HEK293 (cell line): ENCODE measurements at regions not wholly inside any gene's neighbourhood (a gene's known extent, or its start where the extent isn't known, plus 50 kb on each side); places are given as distances from the start of the nearest gene placed in this dataset.
A peak's percentile ranks its signal among the peaks of the same experiment; 100 is the strongest.

Experiments
- CTCF ChIP-seq: fragments of 450-650 bp; formaldehyde crosslinking; IDR thresholded peaks from 2 replicates; pipeline ENCODE4 v1.5.1; 2016; ENCODE audit warnings: missing biosample characterization, missing genetic modification characterization
- GLI4 ChIP-seq: fragments of 450-650 bp; formaldehyde crosslinking; IDR thresholded peaks from 2 replicates; pipeline ENCODE4 v1.5.1; 2016; ENCODE audit warnings: missing biosample characterization, missing genetic modification characterization
- GLIS1 ChIP-seq: fragments of 450-650 bp; formaldehyde crosslinking; IDR thresholded peaks from 2 replicates; pipeline ENCODE4 v1.5.1; 2016; ENCODE audit warnings: missing biosample characterization, missing genetic modification characterization
- ZNF155 ChIP-seq: fragments of 450-650 bp; formaldehyde crosslinking; IDR thresholded peaks from 2 replicates; pipeline ENCODE4 v1.5.1; 2016; ENCODE audit warnings: missing biosample characterization, missing genetic modification characterization
- ZNF274 ChIP-seq, 2 experiments: fragments of 200-500 bp in 1 of 2; fragments of 450-650 bp in 1 of 2; sonication (Bioruptor generic) in 1 of 2; formaldehyde crosslinking in 1 of 2; IDR thresholded peaks; 2 replicates each; pipeline versions ENCODE4 v1.5.1 to v1.6.1; 2014 to 2016; ENCODE audit warnings: borderline replicate concordance in 1 of 2, inconsistent platforms in 1 of 2, low read length in 1 of 2, missing biosample characterization in 1 of 2, missing genetic modification characterization in 1 of 2
- ZNF610 ChIP-seq: fragments of 450-650 bp; formaldehyde crosslinking; IDR thresholded peaks from 2 replicates; pipeline ENCODE4 v1.5.1; 2016; ENCODE audit warnings: missing biosample characterization, missing genetic modification characterization, borderline replicate concordance
- ZNF707 ChIP-seq: fragments of 450-650 bp; formaldehyde crosslinking; IDR thresholded peaks from 2 replicates; pipeline ENCODE4 v1.5.1; 2016; ENCODE audit warnings: missing biosample characterization, missing genetic modification characterization
- ZNF76 ChIP-seq: fragments of 450-650 bp; formaldehyde crosslinking; IDR thresholded peaks from 2 replicates; pipeline ENCODE4; 2016; ENCODE audit warnings: low read depth, missing biosample characterization, missing genetic modification characterization, borderline replicate concordance
- TF ChIP-seq, protein P1 (sequence below): fragments of 450-650 bp; formaldehyde crosslinking; IDR thresholded peaks from 2 replicates; pipeline ENCODE4 v1.5.1; 2016; ENCODE audit warnings: missing biosample characterization, missing genetic modification characterization, borderline replicate concordance
- TF ChIP-seq, protein P2 (sequence below): fragments of 450-650 bp; formaldehyde crosslinking; IDR thresholded peaks from 2 replicates; pipeline ENCODE4 v1.5.1; 2016; ENCODE audit warnings: missing biosample characterization, missing genetic modification characterization, low read depth

DNA sequence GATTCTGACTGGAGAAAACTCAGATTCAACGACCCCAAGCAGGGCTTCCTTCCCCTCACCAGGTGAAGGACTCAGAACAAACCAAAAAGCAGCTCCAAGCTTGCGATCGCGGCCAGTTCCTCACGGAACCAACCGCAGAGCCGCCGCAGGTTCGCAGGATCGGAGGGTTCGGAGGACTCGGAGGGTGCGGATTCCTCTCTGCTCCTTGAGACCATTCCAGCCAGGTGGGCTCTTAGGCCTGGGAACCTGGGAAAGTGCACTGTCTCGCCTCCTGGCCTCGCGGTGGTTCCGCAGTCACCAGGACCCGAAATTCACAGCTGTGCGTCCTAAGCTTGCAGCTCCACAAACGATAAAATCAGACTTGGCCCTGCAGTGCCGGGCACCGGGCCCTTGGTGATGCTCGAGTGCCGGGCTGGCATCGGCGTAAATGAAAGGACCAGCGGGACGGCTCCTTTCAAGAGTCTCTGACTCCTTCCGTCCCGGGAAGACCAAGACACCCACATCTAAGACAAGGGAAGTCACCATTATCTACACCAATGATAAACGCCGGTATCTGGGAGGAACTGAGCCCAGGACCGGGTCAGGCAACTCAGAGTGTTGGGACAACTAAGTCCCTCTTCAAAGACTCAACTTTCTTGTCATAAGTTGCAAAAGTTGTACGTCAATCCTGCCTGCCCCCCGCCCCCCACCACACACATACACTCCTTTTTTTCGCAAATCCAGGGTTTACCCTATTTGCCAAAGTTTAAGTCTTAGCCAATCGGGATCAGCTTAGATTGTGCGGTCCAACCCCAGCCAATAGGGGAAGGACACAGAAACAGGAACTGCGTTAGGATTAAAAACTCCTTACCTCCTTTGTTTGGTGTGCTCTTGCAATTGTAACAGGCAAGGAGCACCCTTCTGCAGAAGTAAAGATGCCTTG lies 69.8 kb upstream of the PRSS16 start:
- TF ChIP-seq, protein P1, sequence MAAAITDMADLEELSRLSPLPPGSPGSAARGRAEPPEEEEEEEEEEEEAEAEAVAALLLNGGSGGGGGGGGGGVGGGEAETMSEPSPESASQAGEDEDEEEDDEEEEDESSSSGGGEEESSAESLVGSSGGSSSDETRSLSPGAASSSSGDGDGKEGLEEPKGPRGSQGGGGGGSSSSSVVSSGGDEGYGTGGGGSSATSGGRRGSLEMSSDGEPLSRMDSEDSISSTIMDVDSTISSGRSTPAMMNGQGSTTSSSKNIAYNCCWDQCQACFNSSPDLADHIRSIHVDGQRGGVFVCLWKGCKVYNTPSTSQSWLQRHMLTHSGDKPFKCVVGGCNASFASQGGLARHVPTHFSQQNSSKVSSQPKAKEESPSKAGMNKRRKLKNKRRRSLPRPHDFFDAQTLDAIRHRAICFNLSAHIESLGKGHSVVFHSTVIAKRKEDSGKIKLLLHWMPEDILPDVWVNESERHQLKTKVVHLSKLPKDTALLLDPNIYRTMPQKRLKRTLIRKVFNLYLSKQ (tag by site-specific recombination), result no peak
- TF ChIP-seq CTCF (tag by site-specific recombination) (peak; percentile 75; the same call in 1 of the 2 replicates), ZNF610 (tag by site-specific recombination) (no peak), ZNF76 (tag by site-specific recombination) (no peak; the same call in 1 of the 2 replicates), GLIS1 (tag by site-specific recombination) (no peak), GLI4 (tag by site-specific recombination) (no peak), ZNF155 (no peak), ZNF707 (no peak), ZNF274 (IDR thresholded peaks at IDR 0.05; ENCODE audit: low read length) (no peak), ZNF274 (tag by site-specific recombination; IDR thresholded peaks at IDR 0.05; ENCODE audit: borderline replicate concordance) (no peak)
- TF ChIP-seq, protein P2, sequence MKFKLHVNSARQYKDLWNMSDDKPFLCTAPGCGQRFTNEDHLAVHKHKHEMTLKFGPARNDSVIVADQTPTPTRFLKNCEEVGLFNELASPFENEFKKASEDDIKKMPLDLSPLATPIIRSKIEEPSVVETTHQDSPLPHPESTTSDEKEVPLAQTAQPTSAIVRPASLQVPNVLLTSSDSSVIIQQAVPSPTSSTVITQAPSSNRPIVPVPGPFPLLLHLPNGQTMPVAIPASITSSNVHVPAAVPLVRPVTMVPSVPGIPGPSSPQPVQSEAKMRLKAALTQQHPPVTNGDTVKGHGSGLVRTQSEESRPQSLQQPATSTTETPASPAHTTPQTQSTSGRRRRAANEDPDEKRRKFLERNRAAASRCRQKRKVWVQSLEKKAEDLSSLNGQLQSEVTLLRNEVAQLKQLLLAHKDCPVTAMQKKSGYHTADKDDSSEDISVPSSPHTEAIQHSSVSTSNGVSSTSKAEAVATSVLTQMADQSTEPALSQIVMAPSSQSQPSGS, result no peak
